Astrocyte of the cerebellum (primary cell): ENCODE measurements at regions not wholly inside any gene's neighbourhood (a gene's known extent, or its start where the extent isn't known, plus 50 kb on each side); places are given as distances from the start of the nearest gene placed in this dataset.

Source experiments
- DNase-seq: peaks from one replicate; pipeline ENCODE4 v3.0.0-alpha.2; 2011; ENCODE audit warnings: low read depth
- H3K4me3 ChIP-seq: 2 replicates; pipeline ENCODE4 v1.5.1; 2011; ENCODE audit warnings: mild to moderate bottlenecking, low read depth, low read length, moderate library complexity
- in situ Hi-C: cut with HindIII; loops from 2 replicates; pipeline ENCODE4 v1.10.0; 2017; ENCODE audit warnings: low sequenced_read_pairs
- TF ChIP-seq, protein P1 (sequence below): IDR thresholded peaks from 2 replicates; pipeline ENCODE4 v1.5.1; 2012; ENCODE audit warnings: low read length, low read depth, moderate library complexity, mild to moderate bottlenecking; ENCODE audit errors: missing control alignments

DNA sequence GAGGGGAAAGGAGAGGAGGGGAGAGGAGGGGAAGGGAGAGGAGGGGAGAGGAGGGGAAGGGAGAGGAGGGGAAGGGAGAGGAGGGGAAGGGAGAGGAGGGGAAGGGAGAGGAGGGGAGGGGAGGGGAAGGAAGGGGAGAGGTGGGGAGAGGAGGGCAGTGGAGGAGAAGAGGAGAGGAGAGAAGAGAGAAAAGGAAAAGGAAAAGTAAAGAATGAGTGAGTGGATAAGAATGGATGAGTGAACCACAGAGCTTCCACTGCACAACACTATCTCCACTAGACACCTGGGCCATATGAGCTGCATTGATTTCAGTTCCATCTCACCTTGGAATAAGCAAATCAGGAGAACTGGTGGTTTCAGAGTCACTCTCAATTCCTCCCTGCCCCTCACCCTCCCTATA lies 204.1 kb upstream of the TOX3 start:
- in situ Hi-C loops, result no loop called here
- TF ChIP-seq, protein P1, sequence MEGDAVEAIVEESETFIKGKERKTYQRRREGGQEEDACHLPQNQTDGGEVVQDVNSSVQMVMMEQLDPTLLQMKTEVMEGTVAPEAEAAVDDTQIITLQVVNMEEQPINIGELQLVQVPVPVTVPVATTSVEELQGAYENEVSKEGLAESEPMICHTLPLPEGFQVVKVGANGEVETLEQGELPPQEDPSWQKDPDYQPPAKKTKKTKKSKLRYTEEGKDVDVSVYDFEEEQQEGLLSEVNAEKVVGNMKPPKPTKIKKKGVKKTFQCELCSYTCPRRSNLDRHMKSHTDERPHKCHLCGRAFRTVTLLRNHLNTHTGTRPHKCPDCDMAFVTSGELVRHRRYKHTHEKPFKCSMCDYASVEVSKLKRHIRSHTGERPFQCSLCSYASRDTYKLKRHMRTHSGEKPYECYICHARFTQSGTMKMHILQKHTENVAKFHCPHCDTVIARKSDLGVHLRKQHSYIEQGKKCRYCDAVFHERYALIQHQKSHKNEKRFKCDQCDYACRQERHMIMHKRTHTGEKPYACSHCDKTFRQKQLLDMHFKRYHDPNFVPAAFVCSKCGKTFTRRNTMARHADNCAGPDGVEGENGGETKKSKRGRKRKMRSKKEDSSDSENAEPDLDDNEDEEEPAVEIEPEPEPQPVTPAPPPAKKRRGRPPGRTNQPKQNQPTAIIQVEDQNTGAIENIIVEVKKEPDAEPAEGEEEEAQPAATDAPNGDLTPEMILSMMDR, result no peak
- H3K4me3 ChIP-seq, result no peak overlapping the region
- no peak for DNase-seq

DNA sequence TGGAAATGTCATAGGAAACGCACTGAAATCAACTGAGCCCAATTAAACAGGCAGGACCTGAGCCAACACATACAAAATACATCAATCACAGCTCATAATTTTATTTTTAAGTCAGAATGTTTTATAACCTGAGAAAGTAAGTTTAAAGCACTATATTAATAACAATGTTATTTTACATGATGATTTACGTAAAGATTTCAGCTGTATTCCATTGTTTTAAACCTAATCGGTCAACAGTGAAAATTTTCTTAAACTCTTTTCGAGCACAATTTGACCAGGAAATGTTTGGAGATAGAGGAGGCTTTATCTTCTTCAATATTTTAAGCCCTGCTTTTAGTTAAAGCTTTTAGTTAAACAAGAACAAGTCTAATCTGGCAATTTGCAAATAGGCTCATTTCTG lies 201.8 kb upstream of the TOX3 start:
- in situ Hi-C loops, result no loop called here
- TF ChIP-seq, protein P1, result no peak

DNA sequence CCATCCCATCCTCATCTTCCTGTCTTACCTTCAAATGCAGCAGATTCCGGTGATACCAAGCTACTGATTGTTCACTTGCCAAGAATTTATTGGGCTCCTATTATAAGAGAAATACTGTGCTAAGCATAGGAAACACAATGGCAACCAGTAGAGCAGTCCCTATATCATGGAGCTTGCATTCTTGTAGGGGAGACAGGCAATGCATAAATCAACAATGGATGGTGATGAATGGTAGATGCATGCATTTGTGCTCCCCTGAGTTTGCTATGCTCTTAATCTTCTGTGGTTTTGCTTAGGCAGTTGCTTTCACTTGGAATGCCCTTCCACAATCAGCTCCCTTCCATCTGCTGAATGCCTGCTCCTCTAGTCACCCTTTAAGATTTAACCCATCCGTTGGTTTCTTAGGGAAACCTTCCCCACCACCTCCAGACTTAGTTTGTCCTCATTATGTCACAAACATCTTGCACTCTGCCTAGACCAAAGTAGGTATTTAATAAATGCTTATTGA lies 200.2 kb upstream of the TOX3 start:
- in situ Hi-C loops, result no loop called here
- TF ChIP-seq, protein P1, result no peak
- DNase-seq, result no peak
- H3K4me3 ChIP-seq, result no peak overlapping the region

More for the DNA sequence above, 201.8 kb upstream of the TOX3 start:
- H3K4me3 ChIP-seq, result no peak overlapping the region
- DNase-seq, result no peak

DNA sequence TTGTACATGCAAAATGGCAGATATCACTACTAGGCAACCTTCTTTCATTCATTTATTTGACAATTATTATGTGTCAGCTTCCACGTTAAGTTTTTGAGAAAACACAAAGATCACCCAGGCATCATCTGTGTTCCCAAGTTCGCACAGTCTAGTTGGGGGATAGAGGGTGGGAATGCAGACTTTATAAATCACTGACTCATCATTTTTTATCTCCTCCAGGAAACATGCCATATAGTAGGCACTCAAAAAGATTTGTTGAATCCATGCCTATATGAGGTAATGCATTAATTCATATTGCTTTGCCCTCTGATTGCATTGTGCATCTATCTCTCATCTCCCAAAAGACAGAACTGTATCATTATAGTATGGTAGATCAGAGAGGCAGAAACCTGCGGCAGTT lies 196.8 kb upstream of the TOX3 start:
- no peak for DNase-seq
- TF ChIP-seq, protein P1, result no peak
- H3K4me3 ChIP-seq, result no peak overlapping the region
- in situ Hi-C loops, result no loop called here

DNA sequence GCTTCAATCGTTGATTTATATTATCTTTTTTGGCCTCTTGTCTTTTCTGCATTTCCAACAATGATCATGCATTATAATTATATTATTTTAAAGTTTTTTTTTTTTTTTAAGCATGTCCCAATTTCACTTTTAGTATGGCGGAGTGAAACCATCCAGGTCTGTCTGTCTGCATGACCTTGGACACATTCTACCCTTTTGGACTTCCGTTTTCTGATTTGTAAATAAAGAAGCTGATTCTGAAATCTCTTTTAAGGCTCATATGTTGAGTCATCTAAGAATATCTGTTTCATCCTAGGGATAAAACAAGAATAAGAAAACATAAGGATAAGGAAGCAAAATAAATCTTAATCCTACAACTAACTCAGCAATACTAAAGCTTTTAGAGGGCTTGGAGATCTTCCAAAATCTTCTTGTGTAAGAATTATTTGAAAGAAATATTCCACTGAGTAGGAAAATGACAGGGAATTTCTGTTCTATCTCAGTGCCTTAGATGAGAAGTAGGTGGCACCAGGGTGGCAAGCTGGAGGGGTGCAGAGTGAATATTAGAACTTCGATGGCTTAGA lies 195.7 kb upstream of the TOX3 start:
- no peak overlapping the region for H3K4me3 ChIP-seq
- TF ChIP-seq, protein P1, result no peak
- DNase-seq, result no peak
- in situ Hi-C loops, result no loop called here

DNA sequence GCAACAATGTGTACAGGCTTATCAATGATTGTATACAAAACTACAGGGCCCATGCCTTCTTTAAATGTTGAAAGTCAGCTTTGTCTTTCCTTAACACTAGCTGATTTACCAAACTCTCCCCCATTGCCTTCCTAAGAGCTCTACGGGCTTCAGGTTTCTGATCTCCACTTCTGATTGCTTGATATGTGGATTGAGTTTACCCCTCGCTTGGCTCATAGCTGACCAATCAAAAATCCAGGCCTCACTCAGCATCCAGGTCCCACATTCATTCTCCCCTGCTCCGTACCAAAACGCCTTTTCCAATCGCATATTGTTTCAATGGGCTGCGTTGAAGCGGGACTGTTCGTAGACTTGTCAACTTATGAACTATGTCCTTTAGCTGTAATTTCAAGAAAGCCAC lies 195.1 kb upstream of the TOX3 start:
- no peak for DNase-seq
- TF ChIP-seq, protein P1, result no peak
- in situ Hi-C loops, result no loop called here
- H3K4me3 ChIP-seq, result no peak overlapping the region
